Fibroblast of skin of left biceps (primary cell): ENCODE measurements at regions not wholly inside any gene's neighbourhood (a gene's known extent, or its start where the extent isn't known, plus 50 kb on each side); places are given as distances from the start of the nearest gene placed in this dataset.

Source experiments
- DNase-seq, 2 experiments: peaks; one replicate each; pipeline ENCODE4 v3.0.0-alpha.2; 2013; ENCODE audit warnings: low read depth in 2 of 2

GRCh38 chr14:71202881-71203280, 295.6 kb downstream of the PCNX1 start:
- no peak for DNase-seq

DNA sequence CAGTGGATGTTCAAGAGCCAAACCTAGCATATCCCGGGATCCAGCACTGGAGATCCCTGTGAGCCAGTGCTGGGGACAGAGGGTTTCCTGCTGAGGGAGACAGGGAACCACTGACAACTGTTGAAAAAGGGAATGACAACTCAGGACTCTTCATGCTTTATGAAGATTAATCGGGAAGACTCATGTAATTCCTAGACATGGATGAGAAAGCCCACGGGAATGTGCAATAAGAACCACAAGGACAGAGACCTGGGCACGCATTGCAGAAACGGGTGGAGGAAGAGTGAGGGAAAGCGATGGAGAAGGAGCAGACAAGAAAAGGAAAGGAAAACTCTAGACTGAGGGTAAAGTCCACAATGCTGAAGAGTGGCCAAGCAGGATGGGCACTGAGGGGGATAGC, 296.0 kb downstream of the PCNX1 start:
- DNase-seq = peak in 1 of 2 experiments; percentile 12

DNA sequence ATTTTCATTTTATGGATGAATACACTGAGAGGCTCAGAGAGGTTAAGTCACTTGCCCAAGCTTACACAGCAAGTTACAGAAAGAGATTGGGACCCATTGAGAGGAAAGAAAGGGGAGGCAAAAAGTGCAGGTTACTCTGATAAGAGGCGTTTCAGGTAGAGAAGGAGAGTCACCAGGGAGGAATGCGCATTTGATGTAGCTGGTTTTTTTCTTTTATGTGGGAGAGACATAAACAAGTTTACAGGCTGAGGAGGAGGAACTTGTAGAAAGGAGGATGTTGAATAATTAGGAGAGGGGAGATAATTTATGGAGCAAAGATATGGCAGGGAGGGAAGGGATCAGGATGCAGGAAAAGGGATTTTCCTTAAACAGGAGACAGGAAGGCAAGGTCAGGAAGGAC, 297.0 kb downstream of the PCNX1 start:
- DNase-seq = no peak

GRCh38 chr14:71204768-71205167, 297.5 kb downstream of the PCNX1 start:
- no peak for DNase-seq

DNA sequence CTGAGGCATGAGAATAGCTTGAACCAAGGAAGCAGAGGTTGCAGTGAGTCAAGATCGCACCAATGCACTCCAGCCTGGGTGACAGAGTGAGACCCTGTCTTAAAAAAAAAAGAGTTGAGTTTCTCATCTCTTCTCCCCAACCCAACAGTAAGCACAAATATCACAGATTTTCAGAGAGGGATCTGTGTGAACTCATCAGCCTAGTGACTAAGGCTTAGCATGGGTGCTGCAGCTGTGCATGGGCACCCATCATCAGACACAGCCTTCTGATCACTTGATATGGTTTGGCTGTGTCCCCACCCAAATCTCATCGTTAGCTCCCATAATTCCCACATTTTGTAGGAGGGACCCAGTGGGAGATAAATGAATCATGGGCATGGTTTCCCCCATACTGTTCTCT, 298.9 kb downstream of the PCNX1 start:
- DNase-seq = no peak

GRCh38 chr14:71206766-71207371, 299.6 kb downstream of the PCNX1 start:
- DNase-seq = no peak

GRCh38 chr14:71208702-71209357, 301.6 kb downstream of the PCNX1 start:
- no peak for DNase-seq

DNA sequence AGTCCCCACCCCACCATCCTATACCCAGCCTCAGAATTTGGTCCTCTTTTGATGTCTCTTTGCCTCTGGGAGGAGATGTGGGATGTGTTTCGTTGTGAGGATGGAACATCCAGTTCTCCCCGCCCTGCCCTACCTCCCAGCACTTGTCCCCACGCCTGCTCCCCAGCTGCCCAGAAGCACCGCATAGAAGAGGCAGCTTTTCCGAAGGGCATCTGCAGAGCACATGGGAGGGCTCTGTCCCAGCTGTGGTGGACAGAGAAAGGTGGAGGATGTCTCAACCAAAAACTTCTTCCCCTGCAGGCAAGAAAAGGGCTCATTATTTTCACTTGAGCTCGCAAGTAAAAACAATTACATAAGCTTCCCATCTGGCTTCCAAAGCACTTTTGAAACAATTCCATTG, 302.6 kb downstream of the PCNX1 start:
- no peak for DNase-seq

- DNase-seq = no peak
Observed at GRCh38 chr14:71212093-71212492, 304.8 kb downstream of the PCNX1 start.

DNA sequence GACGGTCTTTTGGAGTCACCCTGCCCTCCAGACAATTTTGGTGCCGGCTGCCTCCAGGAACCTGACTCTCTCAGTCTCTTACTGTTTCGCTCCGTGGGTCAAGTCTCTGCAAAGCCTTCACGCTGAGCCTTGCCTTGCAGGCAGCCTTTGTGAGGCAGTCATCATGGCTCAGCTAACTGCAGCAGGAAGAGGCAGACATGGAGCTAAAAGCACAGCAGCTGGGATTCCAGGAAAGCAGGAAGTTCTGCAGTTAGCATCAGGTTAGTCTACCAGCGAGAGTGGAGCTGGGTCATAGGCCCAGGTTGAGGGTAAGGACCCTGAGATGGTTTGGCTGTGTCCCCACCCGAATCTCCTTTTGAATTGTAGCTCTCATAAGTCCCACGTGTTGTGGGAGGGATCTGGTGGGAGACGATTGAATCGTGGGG, 305.4 kb downstream of the PCNX1 start:
- no peak for DNase-seq

DNA sequence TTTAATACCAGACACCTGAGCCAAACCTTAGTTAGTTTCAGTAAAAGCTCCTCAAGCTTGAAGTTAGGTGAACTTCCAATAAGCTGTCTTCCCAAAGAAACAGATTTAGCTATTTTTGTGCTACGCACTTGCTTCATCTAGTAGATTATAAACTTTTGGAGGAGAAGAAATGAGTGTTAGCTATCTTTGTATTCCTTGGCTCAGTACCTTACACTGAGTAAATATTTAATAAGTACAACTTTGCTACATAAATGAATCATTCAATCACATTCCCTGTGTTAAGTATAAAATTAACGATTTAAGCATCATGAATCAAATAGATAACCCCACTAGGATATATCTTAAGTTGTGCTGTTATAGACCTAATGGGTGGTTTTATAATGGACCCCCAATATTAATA, 307.0 kb downstream of the PCNX1 start:
- no peak for DNase-seq

- no peak for DNase-seq
Observed at GRCh38 chr14:71220462-71220861, 313.2 kb downstream of the PCNX1 start.

GRCh38 chr14:71221119-71221518, 313.9 kb downstream of the PCNX1 start:
- no peak for DNase-seq

GRCh38 chr14:71225113-71225512, 317.9 kb downstream of the PCNX1 start:
- DNase-seq = no peak

DNA sequence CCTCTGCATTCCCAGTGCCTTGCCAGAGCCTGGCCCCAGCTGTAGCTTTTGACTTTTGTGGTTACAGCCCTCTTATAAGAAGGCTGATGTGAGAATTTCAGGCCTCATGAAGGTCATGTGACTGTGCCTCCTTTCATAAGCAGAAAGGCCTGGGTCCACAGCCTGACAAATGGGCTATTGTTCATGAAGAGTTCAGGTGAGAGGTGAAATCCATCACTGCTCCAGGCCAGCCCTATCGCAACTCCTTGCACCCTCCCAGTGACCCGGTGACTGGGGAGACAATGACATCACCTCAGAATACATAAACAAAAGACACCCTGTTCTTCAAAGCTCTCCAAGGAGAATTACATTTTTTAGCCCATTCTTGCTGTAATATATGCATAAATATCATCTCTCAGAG, 321.5 kb downstream of the PCNX1 start:
- no peak for DNase-seq

DNA sequence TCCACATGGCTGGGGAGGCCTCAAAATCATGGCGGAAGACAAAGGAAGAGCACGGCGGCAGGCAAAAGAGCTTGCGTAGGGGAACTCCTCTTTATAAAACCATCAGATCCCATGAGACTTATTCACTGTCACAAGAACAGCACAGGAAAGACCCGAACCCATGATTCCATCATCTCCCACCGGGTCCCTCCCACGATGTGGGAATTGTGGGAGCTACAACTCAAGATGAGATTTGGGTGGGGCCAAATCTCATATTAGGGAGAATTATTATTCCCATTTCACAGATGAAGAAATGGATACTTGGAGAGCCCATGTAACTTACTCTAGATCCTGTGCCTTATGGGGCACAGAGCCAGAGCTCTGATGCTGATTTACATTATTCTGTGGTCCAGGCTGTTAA, 322.6 kb downstream of the PCNX1 start:
- DNase-seq = no peak

GRCh38 chr14:71230897-71231296, 323.6 kb downstream of the PCNX1 start:
- no peak for DNase-seq

DNA sequence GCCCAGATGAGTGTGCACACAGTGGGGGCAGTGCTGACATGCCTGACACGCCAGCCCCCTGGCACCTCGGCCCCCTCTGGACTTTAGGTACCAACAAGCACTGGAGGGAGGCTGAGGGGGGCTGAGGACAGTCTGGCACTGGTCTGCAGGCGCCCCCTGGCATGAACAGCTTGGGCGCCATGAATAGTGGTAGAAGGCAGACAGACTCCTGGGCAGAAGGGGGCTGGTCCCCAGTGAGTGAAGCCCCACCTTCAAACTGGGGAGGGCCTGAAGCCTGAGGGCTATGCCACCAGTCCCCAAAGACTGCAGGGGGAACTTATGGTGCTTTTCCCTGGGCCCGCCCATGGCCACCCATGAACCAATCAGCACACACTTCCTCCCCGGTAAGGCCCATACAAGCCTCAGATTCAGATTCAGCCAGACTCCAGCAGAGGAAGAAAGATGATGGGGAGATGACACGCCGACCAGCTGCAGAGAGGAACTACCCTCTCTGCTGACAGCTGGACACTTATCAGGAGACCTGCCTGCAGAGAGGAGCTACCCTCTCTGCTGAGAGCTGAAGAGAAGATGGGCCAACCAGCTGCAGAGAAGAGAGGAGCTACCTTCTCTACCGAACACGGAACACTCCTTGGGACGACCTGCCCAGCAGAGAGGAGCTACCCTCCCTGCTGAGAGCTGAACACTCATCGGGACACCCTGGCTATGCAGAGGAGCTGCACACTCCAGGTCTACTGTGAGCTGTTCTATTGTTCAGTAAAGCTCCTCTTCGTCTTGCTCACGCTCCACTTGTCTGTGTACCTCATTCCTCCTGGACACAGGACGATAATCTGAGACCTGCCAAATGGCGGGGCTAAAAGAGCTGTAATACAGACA, 324.5 kb downstream of the PCNX1 start:
- no peak for DNase-seq

- no peak for DNase-seq
Observed at GRCh38 chr14:71232506-71232905, 325.2 kb downstream of the PCNX1 start.

DNA sequence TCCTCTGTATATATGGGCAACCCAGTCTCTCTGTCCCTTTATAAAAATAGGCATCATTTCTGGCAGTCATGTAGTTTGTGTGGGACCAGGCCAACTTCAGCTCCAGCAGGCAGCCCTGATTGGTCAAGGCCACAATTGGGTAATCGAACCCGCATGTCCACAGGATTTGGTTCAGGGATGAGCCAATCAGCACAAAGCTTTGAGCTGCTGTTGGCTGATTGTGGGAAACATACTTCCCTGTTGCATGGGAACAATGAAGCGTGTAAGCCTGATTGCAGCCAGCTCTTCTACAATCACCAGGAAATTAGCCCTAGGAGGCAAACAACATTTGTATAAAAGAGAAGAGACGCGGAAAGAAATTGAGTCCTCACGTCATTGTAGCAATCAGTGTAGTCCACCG, 328.6 kb downstream of the PCNX1 start:
- DNase-seq = no peak

DNA sequence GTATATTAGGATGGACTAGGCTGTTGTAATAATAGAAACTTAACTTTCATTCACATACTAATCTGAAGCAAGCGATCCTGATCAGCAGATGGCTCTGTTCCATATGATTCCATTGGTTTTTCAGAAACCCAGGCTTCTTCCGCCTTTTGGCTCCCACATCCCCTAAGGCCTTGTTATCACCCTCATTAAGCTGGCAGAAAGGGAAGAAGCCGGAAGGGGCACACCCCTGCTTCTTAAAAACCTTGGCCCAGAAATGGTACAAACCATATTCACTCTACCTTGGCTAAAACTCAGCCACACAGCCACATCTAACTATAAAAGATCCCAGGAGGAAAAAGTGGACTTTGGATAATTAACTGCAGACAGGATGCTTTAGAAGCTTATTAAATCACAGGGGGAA, 329.2 kb downstream of the PCNX1 start:
- no peak for DNase-seq

- DNase-seq = no peak
Observed at GRCh38 chr14:71237556-71237955, 330.3 kb downstream of the PCNX1 start.

- DNase-seq = no peak
Observed at GRCh38 chr14:71238835-71239234, 331.6 kb downstream of the PCNX1 start.
